ENCODE measurements at regions not wholly inside any gene's neighbourhood (a gene's known extent, or its start where the extent isn't known, plus 50 kb on each side); places are given as distances from the start of the nearest gene placed in this dataset.

GRCh38 chr18:39732918-39733317, 2167.3 kb upstream of the CELF4 start:
- H3K36me3 ChIP-seq (ENCODE audit: insufficient read depth, low read length): no peaks in the 10 kb centered on the region
- no peak overlapping the region for H3K27ac Mint-ChIP-seq
- ChIA-PET POLR2A (ENCODE audit: partially characterized antibody) (no interaction called here), CTCF (ENCODE audit: partially characterized antibody) (no interaction called here)
- H3K27me3 Mint-ChIP-seq: no peaks in the 10 kb centered on the region
- DNase-seq: no peak
- H3K4me1 Mint-ChIP-seq: no peaks in the 10 kb centered on the region
- H3K27me3 ChIP-seq (ENCODE audit: insufficient read depth, low read length): no peaks in the 10 kb centered on the region
- H3K9me3 ChIP-seq (ENCODE audit: control insufficient read depth in 1 of 2, low read length in 2 of 2): no peaks in the 10 kb centered on the region
- no peak overlapping the region for H3K4me3 Mint-ChIP-seq
- peaks cover 0 to 11% (median 5%) of the 10 kb centered on the region in 8 donors for H3K9me3 Mint-ChIP-seq
- intact Hi-C loops (cut with micrococcal nuclease): no loop called here
- H3K27ac ChIP-seq (ENCODE audit: low read depth, low read length): no peak overlapping the region
- no peaks in the 10 kb centered on the region for H3K4me1 ChIP-seq (ENCODE audit: insufficient read depth, low read length)
- H3K36me3 Mint-ChIP-seq: no peaks in the 10 kb centered on the region
- H3K4me3 ChIP-seq (ENCODE audit: low read length in 2 of 2): no peak overlapping the region

GRCh38 chr18:39730606-39731005, 2165.0 kb upstream of the CELF4 start:
- Mint-ChIP-seq H3K4me1 (no peaks in the 10 kb centered on the region), H3K9me3 (peaks cover 0 to 11% (median 5%) of the 10 kb centered on the region in 8 donors), H3K27me3 (no peaks in the 10 kb centered on the region), H3K27ac (no peak overlapping the region), H3K36me3 (no peaks in the 10 kb centered on the region), H3K4me3 (no peak overlapping the region)
- no peak overlapping the region for H3K27ac ChIP-seq (ENCODE audit: low read depth, low read length)
- no peaks in the 10 kb centered on the region for H3K9me3 ChIP-seq (ENCODE audit: control insufficient read depth in 1 of 2, low read length in 2 of 2)
- POLR2A ChIA-PET (ENCODE audit: partially characterized antibody): no interaction called here
- H3K27me3 ChIP-seq (ENCODE audit: insufficient read depth, low read length): no peaks in the 10 kb centered on the region
- H3K4me1 ChIP-seq (ENCODE audit: insufficient read depth, low read length): no peaks in the 10 kb centered on the region
- no peak overlapping the region for H3K4me3 ChIP-seq (ENCODE audit: low read length in 2 of 2)
- intact Hi-C loops (cut with micrococcal nuclease): no loop called here
- CTCF ChIA-PET (ENCODE audit: partially characterized antibody): no interaction called here
- no peaks in the 10 kb centered on the region for H3K36me3 ChIP-seq (ENCODE audit: insufficient read depth, low read length)
- DNase-seq: no peak

GRCh38 chr18:39724652-39725051, 2159.1 kb upstream of the CELF4 start:
- no peaks in the 10 kb centered on the region for H3K4me1 Mint-ChIP-seq
- ChIA-PET POLR2A (ENCODE audit: partially characterized antibody) (no interaction called here), CTCF (ENCODE audit: partially characterized antibody) (no interaction called here)
- Histone ChIP-seq H3K36me3 (ENCODE audit: insufficient read depth, low read length) (no peaks in the 10 kb centered on the region), H3K4me1 (ENCODE audit: insufficient read depth, low read length) (no peaks in the 10 kb centered on the region), H3K4me3 (ENCODE audit: low read length in 2 of 2) (no peak overlapping the region), H3K9me3 (ENCODE audit: control insufficient read depth in 1 of 2, low read length in 2 of 2) (no peaks in the 10 kb centered on the region), H3K27me3 (ENCODE audit: insufficient read depth, low read length) (no peaks in the 10 kb centered on the region), H3K27ac (ENCODE audit: low read depth, low read length) (no peak overlapping the region)
- no peak for DNase-seq
- peaks cover 0 to 7% (median 4%) of the 10 kb centered on the region in 8 donors for H3K9me3 Mint-ChIP-seq
- H3K36me3 Mint-ChIP-seq: no peaks in the 10 kb centered on the region
- no peak overlapping the region for H3K4me3 Mint-ChIP-seq
- no peaks in the 10 kb centered on the region for H3K27me3 Mint-ChIP-seq
- intact Hi-C loops (cut with micrococcal nuclease): no loop called here
- no peak overlapping the region for H3K27ac Mint-ChIP-seq

GRCh38 chr18:39721712-39722111, 2156.1 kb upstream of the CELF4 start:
- Histone ChIP-seq H3K27me3 (ENCODE audit: insufficient read depth, low read length) (no peaks in the 10 kb centered on the region), H3K4me1 (ENCODE audit: insufficient read depth, low read length) (no peaks in the 10 kb centered on the region), H3K36me3 (ENCODE audit: insufficient read depth, low read length) (no peaks in the 10 kb centered on the region), H3K27ac (ENCODE audit: low read depth, low read length) (no peak overlapping the region), H3K9me3 (ENCODE audit: control insufficient read depth in 1 of 2, low read length in 2 of 2) (no peaks in the 10 kb centered on the region), H3K4me3 (ENCODE audit: low read length in 2 of 2) (no peak overlapping the region)
- no peak overlapping the region for H3K27ac Mint-ChIP-seq
- H3K36me3 Mint-ChIP-seq: no peaks in the 10 kb centered on the region
- ChIA-PET CTCF (ENCODE audit: partially characterized antibody) (interaction anchor here (1.6 kb wide), 1 partner anchor 12 kb away, joined by 5 read pairs; no protein-coding TSS in a partner anchor), POLR2A (ENCODE audit: partially characterized antibody) (no interaction called here)
- H3K27me3 Mint-ChIP-seq: no peaks in the 10 kb centered on the region
- no peaks in the 10 kb centered on the region for H3K4me1 Mint-ChIP-seq
- DNase-seq: no peak
- peaks cover 0 to 9% (median 3%) of the 10 kb centered on the region in 8 donors for H3K9me3 Mint-ChIP-seq
- no peak overlapping the region for H3K4me3 Mint-ChIP-seq
- intact Hi-C loops (cut with micrococcal nuclease): no loop called here

- intact Hi-C loops (cut with micrococcal nuclease): no loop called here
Observed at GRCh38 chr18:39713961-39714360, 2148.4 kb upstream of the CELF4 start.

GRCh38 chr18:39711701-39712100, 2146.1 kb upstream of the CELF4 start:
- intact Hi-C loops (cut with micrococcal nuclease): no loop called here
- Histone ChIP-seq H3K9me3 (ENCODE audit: control insufficient read depth in 1 of 2, low read length in 2 of 2) (no peaks in the 10 kb centered on the region), H3K27me3 (ENCODE audit: insufficient read depth, low read length) (no peaks in the 10 kb centered on the region), H3K4me1 (ENCODE audit: insufficient read depth, low read length) (no peaks in the 10 kb centered on the region), H3K27ac (ENCODE audit: low read depth, low read length) (no peak overlapping the region), H3K36me3 (ENCODE audit: insufficient read depth, low read length) (no peaks in the 10 kb centered on the region), H3K4me3 (ENCODE audit: low read length in 2 of 2) (no peak overlapping the region)
- Mint-ChIP-seq H3K36me3 (no peaks in the 10 kb centered on the region), H3K27ac (no peak overlapping the region), H3K4me1 (no peaks in the 10 kb centered on the region), H3K9me3 (peaks cover 0 to 13% (median 4%) of the 10 kb centered on the region in 8 donors), H3K27me3 (no peaks in the 10 kb centered on the region), H3K4me3 (no peak overlapping the region)
- POLR2A ChIA-PET (ENCODE audit: partially characterized antibody): no interaction called here
- CTCF ChIA-PET (ENCODE audit: partially characterized antibody): no interaction called here
- no peak for DNase-seq

More at GRCh38 chr18:39713961-39714360, 2148.4 kb upstream of the CELF4 start:
- CTCF ChIA-PET (ENCODE audit: partially characterized antibody): no interaction called here
- no peaks in the 10 kb centered on the region for H3K36me3 Mint-ChIP-seq
- H3K27ac Mint-ChIP-seq: no peak overlapping the region
- Histone ChIP-seq H3K9me3 (ENCODE audit: control insufficient read depth in 1 of 2, low read length in 2 of 2) (no peaks in the 10 kb centered on the region), H3K27ac (ENCODE audit: low read depth, low read length) (no peak overlapping the region), H3K27me3 (ENCODE audit: insufficient read depth, low read length) (no peaks in the 10 kb centered on the region), H3K4me1 (ENCODE audit: insufficient read depth, low read length) (no peaks in the 10 kb centered on the region), H3K4me3 (ENCODE audit: low read length in 2 of 2) (no peak overlapping the region), H3K36me3 (ENCODE audit: insufficient read depth, low read length) (no peaks in the 10 kb centered on the region)
- DNase-seq: no peak
- no peaks in the 10 kb centered on the region for H3K4me1 Mint-ChIP-seq
- no peak overlapping the region for H3K4me3 Mint-ChIP-seq
- no peaks in the 10 kb centered on the region for H3K27me3 Mint-ChIP-seq
- H3K9me3 Mint-ChIP-seq: peaks cover 0 to 13% (median 3%) of the 10 kb centered on the region in 8 donors
- POLR2A ChIA-PET (ENCODE audit: partially characterized antibody): no interaction called here

GRCh38 chr18:39705362-39705761, 2139.8 kb upstream of the CELF4 start:
- no peaks in the 10 kb centered on the region for H3K36me3 ChIP-seq (ENCODE audit: insufficient read depth, low read length)
- intact Hi-C loops (cut with micrococcal nuclease): no loop called here
- Mint-ChIP-seq H3K36me3 (no peaks in the 10 kb centered on the region), H3K27ac (no peak overlapping the region), H3K4me3 (no peak overlapping the region), H3K27me3 (no peaks in the 10 kb centered on the region), H3K9me3 (peaks cover 0 to 13% (median 4%) of the 10 kb centered on the region in 8 donors), H3K4me1 (no peaks in the 10 kb centered on the region)
- no peaks in the 10 kb centered on the region for H3K9me3 ChIP-seq (ENCODE audit: control insufficient read depth in 1 of 2, low read length in 2 of 2)
- no peaks in the 10 kb centered on the region for H3K27me3 ChIP-seq (ENCODE audit: insufficient read depth, low read length)
- H3K27ac ChIP-seq (ENCODE audit: low read depth, low read length): no peak overlapping the region
- no peaks in the 10 kb centered on the region for H3K4me1 ChIP-seq (ENCODE audit: insufficient read depth, low read length)
- ChIA-PET CTCF (ENCODE audit: partially characterized antibody) (no interaction called here), POLR2A (ENCODE audit: partially characterized antibody) (no interaction called here)
- DNase-seq: no peak
- no peak overlapping the region for H3K4me3 ChIP-seq (ENCODE audit: low read length in 2 of 2)

- Mint-ChIP-seq H3K9me3 (peaks cover 0 to 20% (median 9%) of the 10 kb centered on the region in 8 donors), H3K36me3 (no peaks in the 10 kb centered on the region), H3K27ac (no peak overlapping the region), H3K4me3 (no peak overlapping the region), H3K27me3 (no peaks in the 10 kb centered on the region), H3K4me1 (no peaks in the 10 kb centered on the region)
- H3K4me1 ChIP-seq (ENCODE audit: insufficient read depth, low read length): no peaks in the 10 kb centered on the region
- H3K36me3 ChIP-seq (ENCODE audit: insufficient read depth, low read length): no peaks in the 10 kb centered on the region
- intact Hi-C loops (cut with micrococcal nuclease): no loop called here
- no peak overlapping the region for H3K27ac ChIP-seq (ENCODE audit: low read depth, low read length)
- no peaks in the 10 kb centered on the region for H3K27me3 ChIP-seq (ENCODE audit: insufficient read depth, low read length)
- no peaks in the 10 kb centered on the region for H3K9me3 ChIP-seq (ENCODE audit: control insufficient read depth in 1 of 2, low read length in 2 of 2)
- no peak for DNase-seq
- ChIA-PET POLR2A (ENCODE audit: partially characterized antibody) (no interaction called here), CTCF (ENCODE audit: partially characterized antibody) (no interaction called here)
- H3K4me3 ChIP-seq (ENCODE audit: low read length in 2 of 2): no peak overlapping the region
Observed at GRCh38 chr18:39702888-39703287, 2137.3 kb upstream of the CELF4 start.

All from CD4-positive, alpha-beta memory T cell (primary cell).